HepG2 (cell line): ENCODE measurements at regions not wholly inside any gene's neighbourhood (a gene's known extent, or its start where the extent isn't known, plus 50 kb on each side); places are given as distances from the start of the nearest gene placed in this dataset.

Experiments used
- ATAC-seq: fragments of 200-7000 bp; cut with Tn5 transposase; 3 replicates; pipeline ENCODE4 v1.9.1; 2020; ENCODE audit warnings: mild to moderate bottlenecking, moderate library complexity
- BruUV-seq: library from RNA; stranded (reverse); fragments of 400-500 nt; replicated peaks from 2 replicates; lab custom pipeline; 2021; lab: Mats Ljungman, UMichigan
- CTCF ChIA-PET: fragments of 300-600 bp; formaldehyde crosslinking; extraction: SDS; loops from one replicate; lab custom pipeline; 2021; ENCODE audit warnings: low total read pairs, inconsistent platforms, low intra/inter-chr PET ratio; lab: Yijun Ruan, JAX
- POLR2A ChIA-PET: fragments of 350-600 bp; sonication (Branson Sonifier 250); formaldehyde crosslinking; loops from one replicate; lab custom pipeline; 2020; ENCODE audit warnings: antibody characterized with exemption, inconsistent platforms; lab: Yijun Ruan, JAX
- DNase-seq: peaks from one replicate; pipeline ENCODE4 v3.0.0-alpha.2; 2015; ENCODE audit warnings: low spot score
- FAIRE-seq: peaks from 3 replicates; lab custom pipeline; 2011; peaks lifted over from hg19 to GRCh38; lab: Jason Lieb, UNC
- H2AFZ ChIP-seq: one replicate; pipeline ENCODE4 v1.6.1; 2011; ENCODE audit warnings: low read length, inconsistent platforms
- H3K27ac ChIP-seq: fragments of 300-600 bp; 3 replicates; pipeline ENCODE4 v1.8.0; 2011; ENCODE audit warnings: mixed run types, mild to moderate bottlenecking, mixed read lengths, low read length, inconsistent platforms; ENCODE audit not compliant: insufficient read depth; ENCODE audit errors: extremely low read length
- H3K27me3 ChIP-seq, 2 experiments: fragments of 200-600 bp in 1 of 2; 2 replicates in 1 of 2; 3 replicates in 1 of 2; pipeline versions ENCODE4 v1.6.0 to v1.8.0; 2011; ENCODE audit warnings: low read length in 2 of 2, mild to moderate bottlenecking in 2 of 2, moderate library complexity in 2 of 2, inconsistent platforms in 1 of 2; ENCODE audit not compliant: insufficient read depth in 2 of 2, control insufficient read depth in 1 of 2
- H3K36me3 ChIP-seq, 2 experiments: fragments of 200-600 bp in 1 of 2; replicated peaks in 1 of 2; 2 replicates in 1 of 2; 3 replicates in 1 of 2; pipeline versions ENCODE4 v1.5.1 to v1.8.0; 2011; ENCODE audit warnings: low read length in 2 of 2, inconsistent platforms in 1 of 2; ENCODE audit not compliant: insufficient read depth in 2 of 2, control insufficient read depth in 1 of 2
- H3K4me1 ChIP-seq: 2 replicates; pipeline ENCODE4 v1.5.1; 2012; ENCODE audit warnings: low read length, inconsistent platforms; ENCODE audit not compliant: insufficient read depth
- H3K4me2 ChIP-seq: 2 replicates; pipeline ENCODE4 v1.6.0; 2011; ENCODE audit warnings: low read depth, low read length, inconsistent platforms
- H3K4me3 ChIP-seq, 3 experiments: fragments of 200-600 bp in 1 of 3; sonication (generic), shearing (Covaris generic) in 1 of 3; replicated peaks in 1 of 3; 2 replicates each; pipeline ENCODE4 v1.5.1; 2011 to 2016; ENCODE audit warnings: low read length in 3 of 3, inconsistent platforms in 2 of 3, low read depth in 2 of 3, mild to moderate bottlenecking in 2 of 3, control low read depth in 1 of 3, mixed read lengths in 1 of 3; ENCODE audit not compliant: insufficient read depth in 1 of 3
- H3K79me2 ChIP-seq: one replicate; pipeline ENCODE4 v1.6.1; 2011; ENCODE audit warnings: low read length, inconsistent platforms; ENCODE audit not compliant: insufficient read depth
- H3K9ac ChIP-seq: 2 replicates; pipeline ENCODE4 v1.6.0; 2011; ENCODE audit warnings: mild to moderate bottlenecking, low read depth, low read length, inconsistent platforms; ENCODE audit not compliant: insufficient read depth
- H3K9me3 ChIP-seq: 2 replicates; pipeline ENCODE4 v1.5.1; 2012; ENCODE audit warnings: mild to moderate bottlenecking, low read length
- H4K20me1 ChIP-seq: 2 replicates; pipeline ENCODE4 v1.6.0; 2011; ENCODE audit warnings: inconsistent platforms, mild to moderate bottlenecking, low read length, moderate library complexity; ENCODE audit not compliant: insufficient read depth
- E2F1 ChIP-seq: sonication (generic); formaldehyde crosslinking; IDR thresholded peaks from 2 replicates; pipeline ENCODE4 v1.5.0; 2020; ENCODE audit warnings: missing genetic modification reagents
- ELF1 ChIP-seq: sonication (generic); formaldehyde crosslinking; IDR thresholded peaks from 2 replicates; pipeline ENCODE4 v1.4.0; 2020; ENCODE audit warnings: missing genetic modification reagents
- ERF ChIP-seq: IDR thresholded peaks from 2 replicates; pipeline ENCODE4 v1.6.1; 2018; ENCODE audit warnings: missing biosample characterization, missing genetic modification reagents
- FOXJ3 ChIP-seq: sonication (generic); formaldehyde crosslinking; IDR thresholded peaks from 2 replicates; pipeline ENCODE4 v1.4.0; 2020; ENCODE audit warnings: missing genetic modification reagents, mild to moderate bottlenecking, borderline replicate concordance
- HDAC1 ChIP-seq: sonication (generic); formaldehyde crosslinking; IDR thresholded peaks from 2 replicates; pipeline ENCODE4 v1.5.1; 2020; ENCODE audit warnings: mild to moderate bottlenecking, missing genetic modification reagents
- LCORL ChIP-seq, 2 experiments: fragments of 450-650 bp in 1 of 2; sonication (generic) in 1 of 2; formaldehyde crosslinking in 1 of 2; IDR thresholded peaks; 2 replicates each; pipeline versions ENCODE4 v1.5.0 to v1.6.1; 2017 to 2020; ENCODE audit warnings: antibody characterized with exemption in 1 of 2, missing genetic modification reagents in 1 of 2
- NFRKB ChIP-seq: fragments of 450-650 bp; IDR thresholded peaks from 2 replicates; pipeline ENCODE4 v1.6.1; 2017
- ZNF136 ChIP-seq: sonication (generic); formaldehyde crosslinking; IDR thresholded peaks from 2 replicates; pipeline ENCODE4 v1.8.1; 2022; ENCODE audit warnings: low read depth, mild to moderate bottlenecking, moderate library complexity, missing genetic modification reagents
- WGBS: methylation state at CpG from one replicate; pipeline ENCODE4 v1.1.6; 2017; ENCODE audit warnings: low lambda C conversion rate; 5-methylcytosine and 5-hydroxymethylcytosine counted together
- in situ Hi-C: cut with HindIII; loops from 2 replicates; pipeline ENCODE4 v1.10.0; 2017; ENCODE audit warnings: low pct_unique_long_range_greater_than_20kb; ENCODE audit not compliant: extremely low pct_ligation_motif_present
- intact Hi-C: fragments of 100-400 bp; cut with micrococcal nuclease; formaldehyde crosslinking; loops from one replicate; pipeline ENCODE4 v1.10.0; 2022; ENCODE audit not compliant: unreplicated experiment

- in situ Hi-C loops (no loop called here), intact Hi-C loops (no loop called here)
- TF ChIP-seq HDAC1 (CRISPR knock-in tag) (no peak), ZNF136 (CRISPR knock-in tag) (no peak), E2F1 (CRISPR knock-in tag) (no peak), ERF (CRISPR knock-in tag) (no peak)
- Histone ChIP-seq H3K9ac (no peak overlapping the region), H3K36me3 (no peaks in the 10 kb centered on the region), H3K27me3 (peaks cover 0 to 4% of the 10 kb centered on the region in 2 experiments; a peak in 1 of 5 replicates), H3K79me2 (no peaks in the 10 kb centered on the region), H4K20me1 (no peaks in the 10 kb centered on the region), H3K27ac (no peak overlapping the region), H3K4me1 (no peaks in the 10 kb centered on the region), H2AFZ (no peak overlapping the region), H3K4me3 (no peak overlapping the region), H3K9me3 (peaks cover 19% of the 10 kb centered on the region), H3K4me2 (no peak overlapping the region)
- ChIA-PET CTCF (no interaction called here), POLR2A (no interaction called here)
- DNase-seq (no peak), FAIRE-seq (no peak), ATAC-seq (no peak)
- BruUV-seq: no TSS peak
- 62% methylated on average over 4 of the region's 5 CpGs for WGBS
Measured at GRCh38 chr22:22993184-22993583, 77.1 kb upstream of the GNAZ start.

GRCh38 chr22:22995166-22995565 lies 75.2 kb upstream of the GNAZ start:
- in situ Hi-C loops: no loop called here

More at GRCh38 chr22:22995166-22995565, 75.2 kb upstream of the GNAZ start:
- no peak for TF ChIP-seq NFRKB
- TF ChIP-seq FOXJ3: no peak
- TF ChIP-seq ELF1 (CRISPR knock-in tag): no peak
- peak; percentile 85; the same call in 1 of the 2 replicates for TF ChIP-seq LCORL (IDR thresholded peaks at IDR 0.05)
- TF ChIP-seq LCORL (CRISPR knock-in tag; IDR thresholded peaks at IDR 0.05): no peak
- Histone ChIP-seq H2AFZ (no peak overlapping the region), H3K9me3 (peaks cover 22% of the 10 kb centered on the region), H3K4me1 (no peaks in the 10 kb centered on the region), H3K27ac (no peak overlapping the region), H3K79me2 (no peaks in the 10 kb centered on the region), H3K36me3 (no peaks in the 10 kb centered on the region), H3K4me3 (no peak overlapping the region), H3K9ac (no peak overlapping the region), H3K4me2 (no peak overlapping the region), H4K20me1 (no peaks in the 10 kb centered on the region), H3K27me3 (0 out of 5 replicates have a peak, but pooled peaks cover 0 to 4% of the 10 kb centered on the region in 2 experiments)
- ChIA-PET CTCF (no interaction called here), POLR2A (no interaction called here)
- BruUV-seq: no TSS peak
- DNase-seq: no peak
- intact Hi-C loops: no loop called here
- no peak for ATAC-seq
- WGBS: 9% methylated on average over 3 of the region's 3 CpGs
- no peak for FAIRE-seq
